GM21381 (cell line): ENCODE measurements at regions not wholly inside any gene's neighbourhood (a gene's known extent, or its start where the extent isn't known, plus 50 kb on each side); places are given as distances from the start of the nearest gene placed in this dataset.

ENCODE experiments used
- ATAC-seq: cut with Tn5 transposase; IDR thresholded peaks from one replicate; pipeline ENCODE4 v1.9.1; 2021; ENCODE audit warnings: mild to moderate bottlenecking, moderate library complexity; ENCODE audit not compliant: unreplicated experiment

- no peak for ATAC-seq
Measured at GRCh38 chr6:100944644-100945043, 63.5 kb upstream of the ASCC3 start.

GRCh38 chr6:100946021-100946540 is 65.0 kb upstream of the ASCC3 start:
- no peak for ATAC-seq

DNA sequence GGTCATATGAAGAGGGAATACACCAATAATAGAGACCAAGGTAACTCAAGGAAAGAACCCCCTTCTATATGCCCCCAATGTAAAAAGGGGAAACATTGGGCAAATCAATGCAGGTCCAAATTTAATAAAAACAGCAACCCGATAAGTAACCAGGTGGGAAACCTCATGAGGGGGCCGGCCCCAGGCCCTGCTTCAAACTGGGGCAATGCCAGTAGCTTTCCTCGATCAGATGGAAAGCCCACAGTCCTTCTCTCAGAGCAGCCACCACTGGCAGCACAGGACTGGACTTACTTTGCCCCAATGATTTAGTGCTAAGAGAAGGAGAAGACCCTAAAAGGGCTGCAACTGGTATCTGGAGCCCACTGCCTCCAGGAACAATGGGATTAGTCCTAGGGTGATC is 65.6 kb upstream of the ASCC3 start:
- ATAC-seq: no peak

GRCh38 chr6:100948381-100949133 is 67.4 kb upstream of the ASCC3 start:
- ATAC-seq: no peak

GRCh38 chr6:100952006-100952405 is 70.9 kb upstream of the ASCC3 start:
- ATAC-seq: no peak

DNA sequence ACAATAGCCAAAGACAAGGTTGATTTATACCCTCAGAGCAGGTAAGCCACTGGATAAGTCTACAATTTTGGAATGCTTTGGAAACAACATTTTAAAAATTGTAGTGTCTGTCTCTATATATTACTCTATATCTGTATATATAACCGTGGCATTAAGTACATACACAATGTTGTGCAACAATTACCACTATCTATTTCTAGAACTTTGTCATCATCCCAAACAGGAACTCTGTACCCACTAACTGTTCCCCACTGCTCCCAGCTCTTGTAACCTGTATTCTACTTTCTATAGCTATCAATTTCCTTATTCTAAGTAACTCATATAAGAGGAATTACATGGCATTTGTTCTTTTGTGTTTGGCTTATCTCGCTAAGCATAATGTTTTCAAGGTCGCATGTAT is 78.2 kb upstream of the ASCC3 start:
- ATAC-seq: no peak

DNA sequence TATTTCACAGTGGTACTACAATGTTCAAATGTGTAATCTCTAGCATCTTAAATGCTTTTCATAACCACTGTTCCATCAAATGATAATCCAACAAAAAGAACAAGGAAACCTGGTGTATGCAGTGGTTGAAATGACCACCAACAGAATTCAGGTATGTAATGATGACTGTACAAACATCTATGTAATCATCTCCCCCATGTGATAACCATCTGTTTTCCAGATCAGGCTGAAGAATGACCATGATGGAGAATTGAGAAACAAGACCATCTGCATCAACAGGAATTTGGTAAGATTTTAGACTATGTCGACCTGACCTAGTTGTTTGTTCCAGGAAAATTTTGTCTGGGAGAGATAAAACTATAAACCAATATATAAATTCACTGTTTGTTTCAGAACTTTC is 81.3 kb upstream of the ASCC3 start:
- no peak for ATAC-seq

GRCh38 chr6:100965067-100965466 is 83.9 kb upstream of the ASCC3 start:
- no peak for ATAC-seq

DNA sequence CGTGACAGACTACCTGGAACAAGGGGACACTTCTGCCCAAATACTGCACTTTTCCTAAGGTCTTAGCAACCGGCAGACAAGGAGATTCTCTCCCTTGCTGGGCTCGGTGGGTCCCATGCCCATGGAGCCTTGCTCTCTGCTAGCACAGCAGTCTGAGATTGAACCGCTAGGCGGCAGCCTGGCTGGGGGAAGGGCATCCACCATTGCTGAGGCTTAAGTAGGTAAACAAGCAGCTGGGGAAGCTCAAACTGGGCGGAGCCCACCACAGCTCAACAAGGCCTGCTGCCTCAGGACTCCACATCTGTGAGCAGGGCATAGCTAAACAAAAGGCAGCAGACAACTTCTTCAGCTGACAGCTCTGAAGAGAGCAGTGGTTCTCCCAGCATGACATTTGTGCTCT is 87.8 kb upstream of the ASCC3 start:
- no peak for ATAC-seq

GRCh38 chr6:100979267-100979666 is 98.1 kb upstream of the ASCC3 start:
- ATAC-seq: no peak

DNA sequence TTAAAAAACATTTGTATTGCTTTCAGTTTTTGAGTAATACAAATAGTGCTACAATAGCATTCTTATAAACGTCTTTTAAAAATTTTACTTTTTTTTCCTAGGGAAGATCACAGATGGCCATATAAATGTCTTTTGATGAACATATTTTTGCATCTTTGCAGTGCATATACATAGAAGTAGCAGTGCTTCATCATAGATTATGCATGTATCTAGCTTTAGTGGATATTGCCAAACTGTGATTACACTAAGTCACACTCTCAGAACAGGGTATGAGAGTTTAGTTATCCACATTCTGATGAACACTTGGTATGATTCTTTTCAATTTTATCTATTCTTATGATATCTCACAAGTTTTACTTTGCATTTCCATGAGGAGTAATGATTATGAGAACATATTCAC is 99.8 kb upstream of the ASCC3 start:
- ATAC-seq: no peak

DNA sequence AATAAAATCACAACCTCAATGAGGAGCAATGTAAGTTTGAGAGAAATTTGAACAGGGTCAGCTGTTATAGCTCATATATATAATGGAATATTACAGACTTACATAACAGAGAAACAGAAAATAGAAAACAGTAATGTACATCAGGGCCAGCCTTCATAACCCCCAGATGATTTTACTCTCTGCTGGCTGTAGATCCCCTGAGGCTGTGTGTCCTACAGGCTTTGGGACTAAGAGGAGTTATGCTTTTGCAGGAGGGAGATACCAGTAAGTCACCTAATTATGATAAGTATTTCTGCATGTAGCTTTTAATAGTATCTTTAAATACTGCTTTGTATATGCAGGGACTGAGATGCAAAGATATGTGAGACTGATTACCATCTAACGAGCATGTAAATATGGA is 105.8 kb upstream of the ASCC3 start:
- ATAC-seq: no peak

DNA sequence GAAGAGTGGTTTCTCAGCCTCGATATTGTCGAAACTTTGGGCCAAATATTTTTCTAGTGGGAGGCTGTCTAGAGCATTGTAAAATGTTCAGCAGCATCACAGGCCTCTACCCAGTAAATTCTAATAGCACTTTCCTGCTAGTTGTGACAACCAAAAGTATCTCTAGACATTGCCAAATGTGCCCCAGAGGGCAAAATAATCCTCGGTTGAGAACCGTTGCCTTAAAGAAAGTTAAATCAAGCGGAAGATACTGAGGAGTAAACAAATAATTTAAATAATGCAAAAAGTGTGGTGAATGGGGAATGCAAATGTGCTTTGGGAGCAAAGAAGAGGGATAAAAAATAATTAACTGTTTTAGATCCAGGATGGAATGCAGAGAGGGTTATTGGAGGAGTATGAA is 106.4 kb upstream of the ASCC3 start:
- ATAC-seq: no peak

GRCh38 chr6:100988391-100988984 is 107.4 kb upstream of the ASCC3 start:
- no peak for ATAC-seq

GRCh38 chr6:100990070-100990469 is 108.9 kb upstream of the ASCC3 start:
- no peak for ATAC-seq

GRCh38 chr6:100996409-100996808 is 115.3 kb upstream of the ASCC3 start:
- ATAC-seq: no peak

- no peak for ATAC-seq
Measured at GRCh38 chr6:100998111-100998510, 117.0 kb upstream of the ASCC3 start.

GRCh38 chr6:100999034-100999597 is 118.0 kb upstream of the ASCC3 start:
- no peak for ATAC-seq

- no peak for ATAC-seq
Measured at GRCh38 chr6:101000341-101000740, 119.2 kb upstream of the ASCC3 start.

GRCh38 chr6:101001012-101001411 is 119.9 kb upstream of the ASCC3 start:
- no peak for ATAC-seq

DNA sequence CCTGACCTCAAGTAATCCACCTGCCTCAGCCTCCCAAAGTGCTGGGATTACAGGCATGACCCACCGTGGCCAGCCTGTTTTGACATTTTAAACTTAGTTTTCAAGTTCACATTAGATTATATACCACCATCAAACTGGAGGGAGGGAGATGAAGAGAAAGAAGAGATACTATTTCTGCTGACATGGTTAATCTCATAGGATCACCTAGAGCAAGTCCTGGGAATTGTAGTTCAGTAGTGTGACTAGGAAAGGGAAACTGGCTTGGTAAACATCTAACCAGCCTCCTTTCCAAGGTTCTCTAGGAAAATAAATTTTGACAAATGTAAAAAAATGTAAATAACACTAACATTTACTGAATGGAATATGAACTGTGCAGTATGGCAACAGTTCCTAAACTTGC is 120.5 kb upstream of the ASCC3 start:
- no peak for ATAC-seq

- ATAC-seq: no peak
Measured at GRCh38 chr6:101003075-101003474, 121.9 kb upstream of the ASCC3 start.
